Keratinocyte (primary cell): ENCODE measurements at regions not wholly inside any gene's neighbourhood (a gene's known extent, or its start where the extent isn't known, plus 50 kb on each side); places are given as distances from the start of the nearest gene placed in this dataset.

Experiments used
- DNase-seq: peaks from one replicate; pipeline ENCODE4 v3.0.0-alpha.2; 2011; ENCODE audit warnings: low read depth, missing footprints, low spot score
- FAIRE-seq: peaks from 2 replicates; lab custom pipeline; 2011; peaks lifted over from hg19 to GRCh38; lab: Jason Lieb, UNC
- H2AFZ ChIP-seq: 2 replicates; pipeline ENCODE4 v1.6.0; 2012; ENCODE audit warnings: low read length, control low read depth, inconsistent platforms; ENCODE audit not compliant: control insufficient read depth
- H3K27ac ChIP-seq: 2 replicates; pipeline ENCODE4 v1.5.1; 2011; ENCODE audit warnings: low read length; ENCODE audit not compliant: control insufficient read depth, insufficient read depth
- H3K27me3 ChIP-seq: 3 replicates; pipeline ENCODE4 v1.6.0; 2011; ENCODE audit warnings: low read length; ENCODE audit not compliant: control insufficient read depth, insufficient read depth; ENCODE audit errors: extremely low read depth
- H3K36me3 ChIP-seq, 2 experiments: 2 replicates in 1 of 2; 3 replicates in 1 of 2; pipeline ENCODE4 v1.5.1; 2011; ENCODE audit warnings: low read length in 2 of 2, mild to moderate bottlenecking in 1 of 2; ENCODE audit not compliant: control insufficient read depth in 2 of 2, insufficient read depth in 2 of 2; ENCODE audit errors: extremely low read depth in 1 of 2
- H3K4me1 ChIP-seq: 3 replicates; pipeline ENCODE4 v1.5.1; 2011; ENCODE audit warnings: low read length; ENCODE audit not compliant: control insufficient read depth, insufficient read depth; ENCODE audit errors: extremely low read depth
- H3K4me2 ChIP-seq: 3 replicates; pipeline ENCODE4 v1.6.0; 2011; ENCODE audit warnings: low read depth, low read length; ENCODE audit not compliant: control insufficient read depth, insufficient read depth; ENCODE audit errors: extremely low read depth
- H3K4me3 ChIP-seq, 3 experiments: fragments of 200-600 bp in 1 of 3; sonication (generic) in 1 of 3; 2 replicates in 2 of 3; 3 replicates in 1 of 3; pipeline ENCODE4 v1.5.1; 2011 to 2016; ENCODE audit warnings: low read length in 3 of 3, mild to moderate bottlenecking in 3 of 3, control low read depth in 2 of 3, inconsistent platforms in 1 of 3, low read depth in 1 of 3, mixed read lengths in 1 of 3, mixed run types in 1 of 3, moderate library complexity in 1 of 3; ENCODE audit not compliant: control insufficient read depth in 2 of 3, insufficient read depth in 2 of 3; ENCODE audit errors: extremely low read depth in 1 of 3
- H3K79me2 ChIP-seq: 2 replicates; pipeline ENCODE4 v1.6.0; 2012; ENCODE audit warnings: low read length; ENCODE audit not compliant: control insufficient read depth, insufficient read depth
- H3K9ac ChIP-seq: 3 replicates; pipeline ENCODE4 v1.6.0; 2011; ENCODE audit warnings: low read length; ENCODE audit not compliant: control insufficient read depth, insufficient read depth; ENCODE audit errors: extremely low read depth
- H3K9me1 ChIP-seq: 3 replicates; pipeline ENCODE4 v1.6.0; 2011; ENCODE audit warnings: low read length; ENCODE audit not compliant: control insufficient read depth, insufficient read depth; ENCODE audit errors: extremely low read depth
- H3K9me3 ChIP-seq: 2 replicates; pipeline ENCODE4 v1.5.1; 2012; ENCODE audit warnings: low read depth, low read length; ENCODE audit not compliant: control insufficient read depth
- H4K20me1 ChIP-seq: 3 replicates; pipeline ENCODE4 v1.6.0; 2011; ENCODE audit warnings: low read length; ENCODE audit not compliant: control insufficient read depth, insufficient read depth; ENCODE audit errors: extremely low read depth
- CTCF ChIP-seq, 3 experiments: IDR thresholded peaks in 1 of 3; conservative IDR thresholded peaks in 1 of 3; optimal IDR thresholded peaks in 1 of 3; 2 replicates in 2 of 3; 3 replicates in 1 of 3; pipeline versions ENCODE3 to v1.5.1; 2011; ENCODE audit warnings: low read length in 3 of 3, mild to moderate bottlenecking in 3 of 3, moderate library complexity in 2 of 3, control low read depth in 1 of 3, inconsistent platforms in 1 of 3; ENCODE audit not compliant: insufficient read depth in 2 of 3; ENCODE audit errors: extremely low read depth in 1 of 3
- EZH2 ChIP-seq: IDR thresholded peaks from one replicate; pipeline ENCODE4 v1.6.1; 2012; ENCODE audit warnings: inconsistent platforms, mild to moderate bottlenecking, low read length, moderate library complexity
- dilution Hi-C: fragments of 300-500 bp; cut with MboI; formaldehyde crosslinking; loops from one replicate; pipeline ENCODE4 v1.7.0; 2020; ENCODE audit warnings: low sequenced_read_pairs; ENCODE audit not compliant: extremely low pct_ligation_motif_present

GRCh38 chr11:134691295-134691873, 279.3 kb upstream of the B3GAT1 start:
- H4K20me1 ChIP-seq = no peaks in the 10 kb centered on the region
- no peak for DNase-seq
- H3K9ac ChIP-seq = no peak overlapping the region
- FAIRE-seq = no peak
- dilution Hi-C loops = no loop called here
- H3K4me3 ChIP-seq = no peak overlapping the region
- H3K9me1 ChIP-seq = no peaks in the 10 kb centered on the region
- H3K79me2 ChIP-seq = no peaks in the 10 kb centered on the region
- no peak overlapping the region for H2AFZ ChIP-seq
- H3K36me3 ChIP-seq = no peaks in the 10 kb centered on the region
- H3K4me1 ChIP-seq = no peaks in the 10 kb centered on the region
- no peak overlapping the region for H3K27ac ChIP-seq
- H3K9me3 ChIP-seq = no peaks in the 10 kb centered on the region
- TF ChIP-seq CTCF (optimal IDR thresholded peaks at IDR 0.05 in 1 of 3, IDR thresholded peaks at IDR 0.05 in 1 of 3, conservative IDR thresholded peaks at IDR 0.05 in 1 of 3; ENCODE audit: extremely low read depth in 1 of 3, insufficient read depth in 2 of 3, low read length in 3 of 3) (no peak), EZH2 (no peak)
- H3K27me3 ChIP-seq = no peaks in the 10 kb centered on the region
- no peak overlapping the region for H3K4me2 ChIP-seq

GRCh38 chr11:134689886-134690285, 277.8 kb upstream of the B3GAT1 start:
- no peaks in the 10 kb centered on the region for H3K79me2 ChIP-seq
- no peaks in the 10 kb centered on the region for H3K36me3 ChIP-seq
- H3K9ac ChIP-seq = no peak overlapping the region
- no peaks in the 10 kb centered on the region for H4K20me1 ChIP-seq
- no peak for TF ChIP-seq CTCF (optimal IDR thresholded peaks at IDR 0.05 in 1 of 3, IDR thresholded peaks at IDR 0.05 in 1 of 3, conservative IDR thresholded peaks at IDR 0.05 in 1 of 3; ENCODE audit: extremely low read depth in 1 of 3, insufficient read depth in 2 of 3, low read length in 3 of 3)
- no peak for TF ChIP-seq EZH2
- H3K9me1 ChIP-seq = no peaks in the 10 kb centered on the region
- no peak for FAIRE-seq
- H3K27ac ChIP-seq = no peak overlapping the region
- H3K4me3 ChIP-seq = no peak overlapping the region
- H3K4me1 ChIP-seq = no peaks in the 10 kb centered on the region
- DNase-seq = no peak
- H3K27me3 ChIP-seq = no peaks in the 10 kb centered on the region
- H3K4me2 ChIP-seq = no peak overlapping the region
- H3K9me3 ChIP-seq = no peaks in the 10 kb centered on the region
- no peak overlapping the region for H2AFZ ChIP-seq
- dilution Hi-C loops = no loop called here
